ENCODE measurements at regions not wholly inside any gene's neighbourhood (a gene's known extent, or its start where the extent isn't known, plus 50 kb on each side); places are given as distances from the start of the nearest gene placed in this dataset.

GRCh38 chr7:115850774-115851173 is 179.8 kb downstream of the TFEC start:
- no peak for DNase-seq
- ChIA-PET POLR2A (ENCODE audit: partially characterized antibody) (no interaction called here), CTCF (ENCODE audit: partially characterized antibody) (interaction anchor here (1.1 to 3.8 kb wide), 11 partner anchors 9 to 1828 kb away, joined by 3 to 23 read pairs (median 4); no protein-coding TSS in a partner anchor)
- no peaks in the 10 kb centered on the region for H3K9me3 ChIP-seq (ENCODE audit: control insufficient read depth in 1 of 2, low read length in 2 of 2)
- H3K36me3 ChIP-seq (ENCODE audit: insufficient read depth, low read length) = no peaks in the 10 kb centered on the region
- Mint-ChIP-seq H3K27me3 (peaks cover 2 to 6% of the 10 kb centered on the region in 2 donors), H3K36me3 (no peaks in the 10 kb centered on the region), H3K4me1 (peaks cover 0 to 2% (median 0%) of the 10 kb centered on the region in 4 donors), H3K4me3 (no peak overlapping the region), H3K9me3 (no peaks in the 10 kb centered on the region), H3K27ac (no peak overlapping the region)
- no peak overlapping the region for H3K4me3 ChIP-seq (ENCODE audit: low read length in 2 of 2)
- intact Hi-C loops (cut with micrococcal nuclease) = no loop called here
- H3K4me1 ChIP-seq (ENCODE audit: insufficient read depth, low read length) = no peaks in the 10 kb centered on the region
- no peaks in the 10 kb centered on the region for H3K27me3 ChIP-seq (ENCODE audit: insufficient read depth, low read length)
- no peak overlapping the region for H3K27ac ChIP-seq (ENCODE audit: low read depth, low read length)

DNA sequence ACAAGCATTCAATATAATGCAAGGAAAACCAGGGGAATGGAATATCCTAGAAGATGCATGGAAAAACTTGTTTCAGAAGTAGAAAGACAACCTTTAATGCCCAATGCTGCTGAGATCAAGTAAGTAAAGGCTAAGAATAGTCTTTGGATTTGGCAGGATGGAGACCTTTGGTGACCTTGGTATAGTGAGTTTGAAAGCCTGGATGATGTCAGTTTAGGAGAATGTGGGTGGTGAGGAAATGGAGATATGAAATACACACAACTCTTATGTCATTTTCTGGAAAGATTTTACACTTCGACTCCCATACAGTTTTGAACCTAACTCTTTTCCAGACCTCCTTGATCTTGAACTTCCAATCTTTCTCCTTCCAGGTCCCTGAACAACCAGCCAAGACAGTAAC is 185.7 kb downstream of the TFEC start:
- peaks cover 2 to 3% of the 10 kb centered on the region in 2 donors for H3K27me3 Mint-ChIP-seq
- H3K4me3 Mint-ChIP-seq = no peak overlapping the region
- ChIA-PET CTCF (ENCODE audit: partially characterized antibody) (no interaction called here), POLR2A (ENCODE audit: partially characterized antibody) (no interaction called here)
- Histone ChIP-seq H3K27me3 (ENCODE audit: insufficient read depth, low read length) (no peaks in the 10 kb centered on the region), H3K4me1 (ENCODE audit: insufficient read depth, low read length) (no peaks in the 10 kb centered on the region), H3K36me3 (ENCODE audit: insufficient read depth, low read length) (no peaks in the 10 kb centered on the region), H3K27ac (ENCODE audit: low read depth, low read length) (no peak overlapping the region), H3K4me3 (ENCODE audit: low read length in 2 of 2) (no peak overlapping the region), H3K9me3 (ENCODE audit: control insufficient read depth in 1 of 2, low read length in 2 of 2) (no peaks in the 10 kb centered on the region)
- intact Hi-C loops (cut with micrococcal nuclease) = no loop called here
- DNase-seq = no peak
- H3K9me3 Mint-ChIP-seq = no peaks in the 10 kb centered on the region
- H3K36me3 Mint-ChIP-seq = no peaks in the 10 kb centered on the region
- no peaks in the 10 kb centered on the region for H3K4me1 Mint-ChIP-seq
- H3K27ac Mint-ChIP-seq = no peak overlapping the region

GRCh38 chr7:115840702-115841101 is 189.9 kb downstream of the TFEC start:
- Histone ChIP-seq H3K27ac (ENCODE audit: low read depth, low read length) (no peak overlapping the region), H3K9me3 (ENCODE audit: control insufficient read depth in 1 of 2, low read length in 2 of 2) (no peaks in the 10 kb centered on the region), H3K36me3 (ENCODE audit: insufficient read depth, low read length) (no peaks in the 10 kb centered on the region), H3K4me1 (ENCODE audit: insufficient read depth, low read length) (no peaks in the 10 kb centered on the region), H3K4me3 (ENCODE audit: low read length in 2 of 2) (no peak overlapping the region), H3K27me3 (ENCODE audit: insufficient read depth, low read length) (no peaks in the 10 kb centered on the region)
- DNase-seq = no peak
- ChIA-PET CTCF (ENCODE audit: partially characterized antibody) (no interaction called here), POLR2A (ENCODE audit: partially characterized antibody) (no interaction called here)
- no peak overlapping the region for H3K27ac Mint-ChIP-seq
- H3K4me3 Mint-ChIP-seq = no peak overlapping the region
- intact Hi-C loops (cut with micrococcal nuclease) = no loop called here
- H3K9me3 Mint-ChIP-seq = peaks cover 0 to 6% (median 0%) of the 10 kb centered on the region in 8 donors
- H3K4me1 Mint-ChIP-seq = no peaks in the 10 kb centered on the region
- H3K36me3 Mint-ChIP-seq = no peaks in the 10 kb centered on the region
- H3K27me3 Mint-ChIP-seq = no peaks in the 10 kb centered on the region

- no peaks in the 10 kb centered on the region for H3K9me3 ChIP-seq (ENCODE audit: control insufficient read depth in 1 of 2, low read length in 2 of 2)
- peaks cover 0 to 6% of the 10 kb centered on the region in 2 donors for H3K27me3 Mint-ChIP-seq
- H3K27me3 ChIP-seq (ENCODE audit: insufficient read depth, low read length) = no peaks in the 10 kb centered on the region
- H3K4me1 Mint-ChIP-seq = no peaks in the 10 kb centered on the region
- no peak overlapping the region for H3K4me3 Mint-ChIP-seq
- H3K27ac ChIP-seq (ENCODE audit: low read depth, low read length) = no peak overlapping the region
- POLR2A ChIA-PET (ENCODE audit: partially characterized antibody) = no interaction called here
- H3K4me1 ChIP-seq (ENCODE audit: insufficient read depth, low read length) = no peaks in the 10 kb centered on the region
- no peak overlapping the region for H3K27ac Mint-ChIP-seq
- no peak overlapping the region for H3K4me3 ChIP-seq (ENCODE audit: low read length in 2 of 2)
- intact Hi-C loops (cut with micrococcal nuclease) = no loop called here
- CTCF ChIA-PET (ENCODE audit: partially characterized antibody) = no interaction called here
- no peaks in the 10 kb centered on the region for H3K36me3 Mint-ChIP-seq
- DNase-seq = no peak
- H3K9me3 Mint-ChIP-seq = peaks cover 0 to 6% (median 0%) of the 10 kb centered on the region in 8 donors
- no peaks in the 10 kb centered on the region for H3K36me3 ChIP-seq (ENCODE audit: insufficient read depth, low read length)
These were observed 191.7 kb downstream of the TFEC start for GRCh38 chr7:115838829-115839228.

DNA sequence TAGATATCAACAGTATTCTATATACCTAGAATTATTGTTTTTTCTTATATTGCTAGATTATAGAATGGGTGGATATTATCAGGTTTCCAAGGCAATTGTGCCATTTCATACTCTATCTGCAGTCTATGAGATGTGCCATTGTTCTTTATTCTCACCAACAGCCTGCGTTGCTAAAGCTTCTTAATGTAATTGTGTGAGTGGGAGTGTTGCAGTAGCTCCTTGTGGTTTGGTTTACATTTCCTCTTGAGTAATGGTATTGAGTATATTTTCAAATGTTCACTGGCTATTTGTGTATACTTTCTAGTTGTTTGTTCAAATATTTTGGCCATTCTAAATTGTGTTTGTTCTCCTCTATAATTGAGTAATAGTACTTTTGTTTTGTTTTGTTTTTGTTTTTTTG is 199.2 kb downstream of the TFEC start:
- no peaks in the 10 kb centered on the region for H3K36me3 Mint-ChIP-seq
- Histone ChIP-seq H3K9me3 (ENCODE audit: control insufficient read depth in 1 of 2, low read length in 2 of 2) (no peaks in the 10 kb centered on the region), H3K4me3 (ENCODE audit: low read length in 2 of 2) (no peak overlapping the region), H3K36me3 (ENCODE audit: insufficient read depth, low read length) (no peaks in the 10 kb centered on the region), H3K27ac (ENCODE audit: low read depth, low read length) (no peak overlapping the region), H3K4me1 (ENCODE audit: insufficient read depth, low read length) (no peaks in the 10 kb centered on the region), H3K27me3 (ENCODE audit: insufficient read depth, low read length) (no peaks in the 10 kb centered on the region)
- no peak for DNase-seq
- ChIA-PET POLR2A (ENCODE audit: partially characterized antibody) (no interaction called here), CTCF (ENCODE audit: partially characterized antibody) (no interaction called here)
- H3K27me3 Mint-ChIP-seq = peaks cover 2 to 8% of the 10 kb centered on the region in 2 donors
- H3K9me3 Mint-ChIP-seq = no peaks in the 10 kb centered on the region
- intact Hi-C loops (cut with micrococcal nuclease) = no loop called here
- H3K4me3 Mint-ChIP-seq = no peak overlapping the region
- no peaks in the 10 kb centered on the region for H3K4me1 Mint-ChIP-seq
- H3K27ac Mint-ChIP-seq = no peak overlapping the region

GRCh38 chr7:115827305-115828045 is 203.1 kb downstream of the TFEC start:
- H3K27me3 ChIP-seq (ENCODE audit: insufficient read depth, low read length) = no peaks in the 10 kb centered on the region
- Mint-ChIP-seq H3K9me3 (no peaks in the 10 kb centered on the region), H3K27ac (no peak overlapping the region), H3K4me3 (no peak overlapping the region), H3K27me3 (peaks cover 0 to 2% of the 10 kb centered on the region in 2 donors), H3K4me1 (no peaks in the 10 kb centered on the region), H3K36me3 (no peaks in the 10 kb centered on the region)
- ChIA-PET CTCF (ENCODE audit: partially characterized antibody) (no interaction called here), POLR2A (ENCODE audit: partially characterized antibody) (no interaction called here)
- no peak overlapping the region for H3K27ac ChIP-seq (ENCODE audit: low read depth, low read length)
- H3K9me3 ChIP-seq (ENCODE audit: control insufficient read depth in 1 of 2, low read length in 2 of 2) = no peaks in the 10 kb centered on the region
- H3K4me3 ChIP-seq (ENCODE audit: low read length in 2 of 2) = no peak overlapping the region
- H3K4me1 ChIP-seq (ENCODE audit: insufficient read depth, low read length) = no peaks in the 10 kb centered on the region
- no peaks in the 10 kb centered on the region for H3K36me3 ChIP-seq (ENCODE audit: insufficient read depth, low read length)
- intact Hi-C loops (cut with micrococcal nuclease) = no loop called here
- DNase-seq = no peak

DNA sequence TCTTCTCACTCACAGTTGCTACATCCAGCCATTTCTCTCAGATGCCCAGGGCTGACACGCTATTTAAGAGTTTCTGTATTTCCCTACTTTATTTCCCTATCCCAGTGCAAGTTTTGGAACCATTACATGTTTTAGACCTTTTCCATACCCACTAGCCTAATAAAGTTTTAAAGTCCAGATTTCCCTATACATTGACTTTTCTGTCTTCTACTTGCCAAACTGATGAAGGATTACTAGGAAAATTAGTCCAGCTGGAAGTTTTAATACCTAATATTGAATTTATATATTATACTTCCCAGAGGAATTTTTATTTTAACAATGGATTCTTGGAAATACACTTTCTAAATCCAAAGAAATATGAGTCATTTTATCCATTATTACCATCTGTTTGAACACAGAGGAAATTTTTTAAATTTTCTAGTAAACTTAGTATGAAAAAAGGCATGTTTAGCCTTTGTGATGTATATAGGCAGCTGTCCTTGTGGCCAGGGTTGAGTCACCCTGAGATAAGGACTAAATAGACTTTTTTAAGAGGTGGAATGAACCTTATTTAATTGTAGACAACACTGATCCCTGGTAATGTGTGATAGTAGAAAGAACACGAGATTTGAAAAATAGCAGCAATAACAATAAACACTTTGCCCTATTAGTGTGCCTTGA is 205.0 kb downstream of the TFEC start:
- ChIA-PET CTCF (ENCODE audit: partially characterized antibody) (no interaction called here), POLR2A (ENCODE audit: partially characterized antibody) (no interaction called here)
- Histone ChIP-seq H3K27ac (ENCODE audit: low read depth, low read length) (no peak overlapping the region), H3K9me3 (ENCODE audit: control insufficient read depth in 1 of 2, low read length in 2 of 2) (no peaks in the 10 kb centered on the region), H3K36me3 (ENCODE audit: insufficient read depth, low read length) (no peaks in the 10 kb centered on the region), H3K27me3 (ENCODE audit: insufficient read depth, low read length) (no peaks in the 10 kb centered on the region), H3K4me1 (ENCODE audit: insufficient read depth, low read length) (no peaks in the 10 kb centered on the region), H3K4me3 (ENCODE audit: low read length in 2 of 2) (no peak overlapping the region)
- Mint-ChIP-seq H3K9me3 (no peaks in the 10 kb centered on the region), H3K4me3 (no peak overlapping the region), H3K27ac (no peak overlapping the region), H3K4me1 (no peaks in the 10 kb centered on the region), H3K27me3 (no peaks in the 10 kb centered on the region), H3K36me3 (no peaks in the 10 kb centered on the region)
- intact Hi-C loops (cut with micrococcal nuclease) = no loop called here
- no peak for DNase-seq

Measured in CD4-positive, alpha-beta memory T cell (primary cell).